Right renal pelvis (tissue), 4 donors: ENCODE measurements at regions not wholly inside any gene's neighbourhood (a gene's known extent, or its start where the extent isn't known, plus 50 kb on each side); places are given as distances from the start of the nearest gene placed in this dataset.

Experiments used
- DNase-seq, 4 donors: peaks; one replicate each; pipeline ENCODE4 v3.0.0-alpha.2; 2013; ENCODE audit warnings: low read depth in 4 of 4, low spot score in 3 of 4, missing footprints in 1 of 4

GRCh38 chr22:47266329-47266728 lies 503.9 kb downstream of the TBC1D22A start:
- DNase-seq = no peak

DNA sequence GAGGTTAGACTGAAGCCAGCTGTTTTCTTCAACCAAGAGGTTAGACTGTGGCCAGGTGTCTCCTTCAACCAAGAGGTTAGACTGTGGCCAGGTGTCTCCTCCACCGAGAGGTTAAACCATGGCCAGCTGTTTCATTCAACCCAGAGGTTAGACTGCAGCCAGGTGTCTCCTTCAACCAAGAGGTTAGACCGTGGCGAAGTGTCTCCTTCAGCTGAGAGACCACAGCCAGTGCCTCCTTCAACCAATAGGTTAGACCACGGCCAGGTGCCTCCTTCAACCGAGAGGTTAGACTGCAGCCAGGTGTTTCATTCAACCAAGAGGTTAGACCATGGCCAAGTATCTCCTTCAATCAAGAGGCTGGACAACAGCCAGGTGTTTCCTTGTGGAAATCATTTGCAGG lies 498.1 kb downstream of the TBC1D22A start:
- DNase-seq = no peak

DNA sequence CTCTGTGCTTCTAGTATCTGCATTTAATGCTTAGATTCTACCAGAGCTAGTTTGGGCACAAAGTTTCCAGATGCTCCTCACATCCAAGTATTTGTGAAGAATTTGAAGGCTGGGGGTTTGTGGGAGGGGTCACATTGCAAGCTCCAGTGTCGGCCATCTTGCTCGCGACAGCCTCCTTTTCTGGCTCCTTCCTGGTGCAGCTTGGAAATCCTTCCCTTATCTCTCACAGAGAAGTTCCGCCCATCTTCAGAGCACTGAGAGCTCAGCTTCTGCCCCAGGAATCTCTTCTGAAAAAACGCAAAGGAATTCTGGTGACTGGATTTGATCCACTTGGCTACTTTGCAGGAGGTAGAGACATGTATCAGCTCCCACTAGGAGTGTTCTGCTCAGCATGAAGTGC lies 497.5 kb downstream of the TBC1D22A start:
- no peak for DNase-seq

DNA sequence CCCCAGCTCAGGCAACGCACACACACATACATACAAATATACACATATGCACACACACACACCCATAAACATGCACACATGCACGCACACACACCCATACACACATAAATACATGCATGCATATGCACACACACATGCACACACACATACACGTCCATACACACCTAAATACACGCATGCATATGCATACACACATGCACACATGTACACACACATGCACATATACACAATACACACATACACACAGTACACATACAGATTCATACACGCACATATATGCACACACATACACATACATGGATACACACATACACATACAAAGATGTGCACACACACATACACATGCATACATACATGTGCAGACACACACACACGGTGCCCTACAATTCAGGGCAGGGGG lies 496.6 kb downstream of the TBC1D22A start:
- no peak for DNase-seq

DNA sequence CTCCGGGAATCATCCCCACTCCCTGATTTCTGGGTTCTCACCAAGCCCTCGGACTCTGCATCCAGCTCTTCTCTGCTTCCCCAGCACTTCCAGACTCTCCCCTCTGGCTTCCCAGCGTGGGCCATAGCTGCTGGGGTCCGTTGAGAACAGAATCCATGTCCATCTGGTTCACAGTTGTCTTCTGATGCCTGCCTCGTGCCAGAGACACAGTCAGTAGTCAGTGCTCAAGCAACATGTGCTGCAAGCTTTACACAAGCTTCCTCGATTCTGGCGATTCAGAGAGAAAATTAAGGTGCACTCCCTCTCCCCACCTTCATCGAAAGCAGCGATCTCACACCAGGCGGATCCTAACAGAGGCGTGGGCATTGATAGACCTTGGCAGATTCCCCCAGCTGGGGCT lies 495.5 kb downstream of the TBC1D22A start:
- no peak for DNase-seq

DNA sequence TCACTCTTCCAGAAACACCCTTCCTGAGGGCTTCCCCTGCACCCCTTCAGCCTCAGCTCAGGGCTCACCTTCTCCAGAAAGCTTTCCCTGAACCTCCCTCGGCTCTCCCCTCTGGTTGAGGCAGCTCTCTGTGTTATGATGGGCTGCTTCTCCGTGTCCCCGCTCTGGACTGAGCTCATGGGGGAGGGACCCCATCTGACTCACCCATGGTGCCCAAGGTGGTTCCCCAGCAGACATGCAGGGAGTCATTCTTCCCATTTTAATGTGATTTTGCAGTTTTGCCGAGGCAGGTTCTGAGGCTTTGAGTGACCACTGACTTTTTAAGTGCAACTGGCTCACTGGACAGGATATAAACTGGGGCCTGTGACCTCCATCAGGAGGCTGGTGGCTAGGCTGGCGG lies 495.1 kb downstream of the TBC1D22A start:
- DNase-seq = no peak

GRCh38 chr22:47251911-47252310 lies 489.5 kb downstream of the TBC1D22A start:
- no peak for DNase-seq

DNA sequence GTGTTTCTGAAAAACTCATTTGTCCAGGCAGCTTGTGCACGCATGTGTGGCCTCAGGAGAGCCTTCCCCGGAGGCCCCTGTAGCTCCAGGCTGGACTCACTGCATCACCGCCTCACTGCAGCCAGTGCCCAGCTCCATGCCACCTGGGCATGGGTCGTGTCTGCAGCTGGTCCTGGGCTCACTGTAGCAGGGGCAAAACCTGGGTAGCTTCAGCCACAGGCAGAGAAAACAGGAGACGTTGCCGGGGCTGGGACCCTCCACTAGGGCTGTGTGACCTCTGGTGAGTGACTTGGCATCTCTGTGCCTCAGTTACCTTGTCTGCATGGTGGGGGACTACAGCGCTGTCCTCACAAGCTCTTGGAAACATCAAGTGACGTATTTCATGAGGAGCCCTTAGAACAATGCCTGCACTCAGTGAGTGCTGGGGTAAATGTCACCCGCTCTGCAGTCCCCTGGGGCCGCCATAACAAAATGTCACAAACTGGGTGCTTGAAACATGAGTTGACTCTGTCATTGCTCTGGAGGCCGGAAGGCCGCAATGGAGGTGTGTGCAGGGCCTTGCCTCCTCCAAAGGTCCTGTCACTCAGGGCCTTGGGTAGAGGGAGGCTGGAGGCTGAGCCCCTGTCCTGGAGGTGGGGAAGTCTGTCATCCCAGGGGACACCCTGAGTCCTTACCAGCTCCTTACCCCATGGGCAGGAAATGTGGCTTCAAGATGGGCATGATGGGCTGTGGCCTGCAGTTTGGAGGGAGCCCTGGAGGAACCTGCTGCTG lies 488.7 kb downstream of the TBC1D22A start:
- DNase-seq = no peak

DNA sequence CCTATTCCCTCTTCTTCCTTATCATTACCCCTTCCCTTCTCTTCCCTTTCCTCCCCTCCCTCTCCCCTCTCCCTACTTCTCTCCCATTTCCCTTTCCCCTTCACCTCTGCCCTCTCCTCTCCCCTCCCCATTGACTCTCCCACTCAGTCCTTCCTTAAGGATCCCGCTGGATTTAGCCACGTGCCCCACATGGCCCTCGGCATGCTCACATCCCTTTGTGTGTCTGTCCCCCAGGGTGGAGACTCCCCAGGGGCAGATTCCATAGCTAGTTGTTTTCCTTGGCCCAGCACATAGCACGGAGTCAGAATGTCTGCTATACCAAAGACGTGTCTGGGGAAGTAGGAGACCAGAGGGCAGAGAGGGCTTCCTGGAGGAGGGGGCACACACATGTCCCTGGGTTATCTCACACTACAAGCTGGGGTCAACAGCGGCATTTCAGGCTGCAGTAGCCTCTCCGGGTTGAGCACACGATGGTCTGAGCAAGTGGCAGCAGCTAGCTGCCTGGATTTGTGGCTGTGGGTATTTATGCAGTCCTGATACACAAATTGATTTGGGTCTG lies 487.0 kb downstream of the TBC1D22A start:
- DNase-seq = no peak

GRCh38 chr22:47248925-47249324 lies 486.5 kb downstream of the TBC1D22A start:
- DNase-seq = no peak

GRCh38 chr22:47247579-47248240 lies 485.3 kb downstream of the TBC1D22A start:
- DNase-seq = no peak

DNA sequence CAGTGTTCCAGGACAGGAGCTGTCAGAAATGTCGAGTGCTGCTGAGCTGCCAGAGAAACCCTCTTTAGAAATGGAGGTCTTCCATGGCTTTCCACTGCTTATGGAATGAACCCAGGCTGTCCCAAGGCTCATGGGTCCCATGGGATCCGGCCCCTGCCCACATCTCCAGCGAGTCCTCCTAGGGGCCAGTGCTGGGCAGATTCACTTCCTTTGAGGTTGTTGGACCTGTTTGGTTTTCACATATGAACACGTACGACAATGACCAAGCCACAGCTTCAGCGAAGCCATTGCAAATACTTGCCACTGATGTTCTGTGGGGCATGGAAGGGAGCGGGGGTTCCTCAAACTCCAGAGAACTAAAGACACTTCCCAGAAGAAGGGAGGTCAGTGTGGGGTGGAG lies 483.3 kb downstream of the TBC1D22A start:
- no peak for DNase-seq

DNA sequence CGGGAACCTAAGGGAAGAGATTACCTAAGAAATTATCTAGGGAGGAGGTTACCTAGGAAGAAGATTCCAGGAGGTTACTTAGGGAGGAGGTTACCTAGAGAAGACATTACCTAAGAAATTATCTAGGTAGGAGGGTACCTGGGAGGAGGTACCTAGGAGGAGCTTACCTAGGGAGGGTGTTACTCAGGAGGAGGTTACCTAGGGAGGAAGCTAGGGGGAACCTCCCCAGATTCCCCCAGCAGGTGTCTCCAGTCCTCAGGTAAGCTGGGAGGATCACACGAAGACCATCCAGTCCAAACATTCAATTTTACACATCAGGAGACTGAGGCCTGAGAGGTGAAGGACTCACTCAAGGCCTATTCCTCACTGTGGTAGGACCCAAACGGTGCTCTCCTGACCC lies 482.8 kb downstream of the TBC1D22A start:
- DNase-seq = no peak

GRCh38 chr22:47240116-47240515 lies 477.7 kb downstream of the TBC1D22A start:
- DNase-seq = no peak

DNA sequence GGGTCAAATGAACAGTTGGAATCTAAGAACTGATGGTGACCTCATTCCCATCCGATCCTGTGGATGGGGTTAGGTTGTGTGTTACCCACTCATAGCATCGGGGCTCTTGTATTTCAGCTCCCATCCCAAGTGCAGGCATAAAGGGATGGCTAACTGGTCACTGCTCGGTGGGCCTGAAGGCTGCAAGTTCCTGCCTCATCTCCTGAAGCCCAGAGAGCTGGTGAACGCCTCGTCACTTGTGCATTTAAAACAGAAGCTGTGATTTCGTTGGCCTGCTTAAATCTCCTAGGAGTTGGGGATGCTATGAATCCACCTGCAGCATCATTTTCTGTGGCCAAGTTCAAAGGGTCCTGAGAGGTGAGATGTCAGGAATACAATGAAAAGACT lies 477.0 kb downstream of the TBC1D22A start:
- DNase-seq = no peak

- DNase-seq = no peak
Measured at GRCh38 chr22:47238690-47239473, 476.4 kb downstream of the TBC1D22A start.

GRCh38 chr22:47237890-47238480 lies 475.5 kb downstream of the TBC1D22A start:
- no peak for DNase-seq

GRCh38 chr22:47236718-47237117 lies 474.3 kb downstream of the TBC1D22A start:
- DNase-seq = no peak

- DNase-seq = no peak
Measured at GRCh38 chr22:47236161-47236560, 473.7 kb downstream of the TBC1D22A start.

DNA sequence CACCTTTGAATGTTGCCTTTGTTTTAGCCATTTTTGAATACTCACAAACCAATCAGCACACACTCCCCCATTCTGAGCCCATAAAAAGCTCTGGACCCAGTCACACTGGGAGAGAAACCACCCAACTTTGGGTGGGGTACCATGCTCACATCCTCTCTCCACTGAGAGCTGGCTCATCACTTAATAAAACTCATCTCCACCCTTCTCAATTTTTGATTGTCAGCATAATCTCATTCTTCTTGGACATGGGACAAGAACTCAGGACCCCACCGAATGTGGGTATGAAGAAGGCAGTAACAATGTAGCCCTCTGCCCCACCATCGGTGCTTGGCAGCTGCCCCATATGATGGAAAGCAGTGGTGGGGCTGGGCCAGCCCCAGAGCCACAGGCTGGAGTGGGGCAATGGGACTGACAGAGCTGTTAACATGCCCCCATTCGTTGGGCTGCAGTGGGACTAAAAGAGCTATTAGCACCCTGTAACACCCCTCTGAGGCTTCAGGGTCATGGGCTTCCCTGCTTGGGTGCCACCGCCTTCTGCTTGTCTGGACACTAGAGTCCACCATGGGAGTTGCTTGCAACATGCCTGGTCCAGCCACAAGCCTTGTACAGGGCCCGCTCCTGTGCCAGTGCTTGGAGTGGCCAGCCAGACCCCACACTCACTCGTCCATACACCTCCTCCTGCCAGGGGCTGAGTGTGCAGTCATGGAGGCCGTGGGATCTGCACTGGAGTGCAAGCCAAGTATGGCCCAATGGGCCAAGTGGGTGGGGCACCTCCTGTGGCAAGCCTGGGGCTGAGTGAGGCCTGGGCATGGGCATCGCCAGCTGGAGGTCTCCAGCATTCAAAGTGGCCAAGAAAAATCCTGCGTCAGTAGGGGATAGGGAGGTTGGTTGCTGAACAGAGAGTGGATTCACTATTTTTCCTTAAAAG lies 471.1 kb downstream of the TBC1D22A start:
- DNase-seq = no peak
